Activated CD4-positive, alpha-beta memory T cell treated with anti-CD3 and anti-CD28 coated beads for 36 hours (primary cell): ENCODE measurements at regions not wholly inside any gene's neighbourhood (a gene's known extent, or its start where the extent isn't known, plus 50 kb on each side); places are given as distances from the start of the nearest gene placed in this dataset.
"Not testable (repeated sequence)": the region's sequence is repeated elsewhere in the genome, so short reads cannot be mapped to it uniquely, and the experiment has no call there.

Experiments used
- CTCF ChIA-PET: fragments of 350-600 bp; sonication (Branson Sonifier 250); formaldehyde crosslinking; loops from one replicate; lab custom pipeline; 2021; ENCODE audit warnings: antibody characterized with exemption, inconsistent platforms; lab: Charles Lee
- POLR2A ChIA-PET: fragments of 350-600 bp; sonication (Branson Sonifier 250); formaldehyde crosslinking; loops from one replicate; lab custom pipeline; 2021; ENCODE audit warnings: antibody characterized with exemption; lab: Charles Lee
- DNase-seq: peaks from one replicate; pipeline ENCODE4 v3.0.0-alpha.2; 2020
- H3K27ac Mint-ChIP-seq: one replicate; pipeline ENCODE4 v1.8.0; 2021; ENCODE audit warnings: mixed read lengths
- H3K27me3 Mint-ChIP-seq: one replicate; pipeline ENCODE4 v1.8.0; 2021; ENCODE audit warnings: mixed read lengths
- H3K36me3 Mint-ChIP-seq: one replicate; pipeline ENCODE4 v1.8.0; 2021; ENCODE audit warnings: mixed read lengths
- H3K4me1 Mint-ChIP-seq: one replicate; pipeline ENCODE4 v1.8.0; 2021; ENCODE audit warnings: low read depth, mixed read lengths
- H3K4me3 Mint-ChIP-seq: one replicate; pipeline ENCODE4 v1.8.0; 2021; ENCODE audit warnings: mild to moderate bottlenecking, mixed read lengths
- H3K9me3 Mint-ChIP-seq: one replicate; pipeline ENCODE4 v1.8.0; 2021; ENCODE audit warnings: mixed read lengths
- intact Hi-C: fragments of 100-400 bp; cut with micrococcal nuclease; formaldehyde crosslinking; loops from one replicate; pipeline ENCODE4 v1.15.1; 2023

DNA sequence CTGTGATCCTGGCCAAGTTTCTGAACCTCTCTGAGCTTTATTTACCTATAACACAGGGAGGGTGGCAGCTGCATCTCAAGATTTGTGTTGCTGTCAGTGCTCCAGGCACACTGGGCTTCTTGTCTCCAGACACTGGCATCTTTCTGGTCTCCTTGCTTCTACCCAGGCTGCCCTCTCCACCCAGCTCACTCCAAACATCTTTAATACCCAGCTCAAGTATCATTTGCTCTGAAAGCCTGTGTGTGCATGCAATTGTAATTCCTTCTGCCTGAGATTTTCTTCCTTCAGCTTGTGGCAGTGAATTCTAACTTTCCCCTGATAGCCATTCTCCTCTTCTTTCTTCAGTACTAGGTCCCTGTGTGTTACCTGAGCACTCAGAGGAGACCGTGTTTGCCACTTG lies 50.7 kb upstream of the USP7 start:
- no peak for DNase-seq
- Mint-ChIP-seq H3K27me3 (peaks cover 11% of the 10 kb centered on the region), H3K4me1 (no peaks in the 10 kb centered on the region), H3K36me3 (peaks cover 3% of the 10 kb centered on the region), H3K9me3 (peaks cover 6% of the 10 kb centered on the region), H3K4me3 (no peak overlapping the region), H3K27ac (no peak overlapping the region)
- CTCF ChIA-PET: no interaction called here
- POLR2A ChIA-PET: interaction anchor here (0.5 kb wide), 1 partner anchor 32 kb away, joined by 3 read pairs; no protein-coding TSS in a partner anchor
- intact Hi-C loops: no loop called here

DNA sequence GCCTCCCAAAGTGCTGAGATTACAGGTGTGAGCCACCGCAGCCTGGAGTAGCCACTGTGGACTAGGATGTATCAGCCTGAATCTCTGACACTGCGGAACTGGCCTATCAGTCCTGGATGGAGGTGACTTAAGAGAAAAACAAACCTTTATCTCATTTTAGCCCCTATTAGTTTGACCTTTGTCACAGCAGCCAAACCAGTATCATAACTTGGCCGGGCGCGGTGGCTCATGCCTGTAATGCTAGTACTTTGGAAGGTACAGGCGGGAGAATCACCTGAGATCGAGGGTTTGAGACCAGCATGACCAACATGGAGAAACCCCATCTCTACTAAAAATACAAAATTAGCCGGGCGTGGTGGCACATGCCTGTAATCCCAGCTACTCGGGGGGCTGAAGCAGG lies 51.8 kb upstream of the USP7 start:
- ChIA-PET POLR2A (no interaction called here), CTCF (no interaction called here)
- Mint-ChIP-seq H3K27ac (no peak overlapping the region), H3K36me3 (peaks cover 3% of the 10 kb centered on the region), H3K4me1 (no peaks in the 10 kb centered on the region), H3K4me3 (no peak overlapping the region), H3K27me3 (peaks cover 10% of the 10 kb centered on the region), H3K9me3 (peaks cover 6% of the 10 kb centered on the region)
- DNase-seq: no peak
- intact Hi-C loops: no loop called here

DNA sequence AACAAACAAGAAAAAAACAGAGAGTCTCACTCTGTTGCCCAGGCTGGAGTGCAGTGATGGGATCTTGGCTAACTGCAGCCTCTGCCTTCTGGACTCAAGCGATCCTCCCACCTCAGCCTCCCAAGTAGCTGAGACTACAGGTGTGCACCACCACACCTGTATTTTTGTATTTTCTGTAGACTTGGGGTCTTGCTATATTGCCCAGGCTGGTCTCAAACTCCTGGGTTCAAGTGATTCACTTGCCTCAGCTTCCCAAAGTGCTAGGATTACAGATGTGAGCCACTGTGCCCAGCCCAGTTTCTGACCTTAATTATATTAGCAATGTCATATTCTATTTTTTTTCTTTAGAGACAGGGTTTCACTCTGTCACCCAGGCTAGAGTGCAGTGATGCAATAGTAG lies 52.3 kb upstream of the USP7 start:
- DNase-seq, H3K27me3 Mint-ChIP-seq, H3K4me3 Mint-ChIP-seq, CTCF ChIA-PET, POLR2A ChIA-PET, intact Hi-C loops, H3K36me3 Mint-ChIP-seq, H3K9me3 Mint-ChIP-seq, H3K4me1 Mint-ChIP-seq, H3K27ac Mint-ChIP-seq: not testable (repeated sequence)

DNA sequence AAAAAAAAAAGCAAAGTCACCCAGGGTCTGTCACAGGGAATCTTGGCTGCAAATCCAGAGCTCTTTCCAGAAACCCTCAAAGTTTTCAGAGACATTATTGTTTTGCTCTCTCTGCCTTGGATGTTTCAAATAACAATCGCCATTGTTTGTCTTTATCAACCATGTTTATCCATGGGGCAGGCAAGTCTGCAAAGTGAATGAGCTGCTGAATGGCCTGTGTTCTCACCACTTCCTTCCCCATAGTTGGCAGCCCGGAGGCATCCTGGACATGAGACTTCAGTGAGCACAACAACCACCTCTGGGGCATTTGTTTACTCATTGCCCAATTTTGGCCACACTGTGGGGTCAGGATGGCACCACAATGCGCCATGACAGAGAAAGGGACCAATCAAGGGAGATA lies 53.1 kb upstream of the USP7 start:
- Mint-ChIP-seq H3K4me3 (no peak overlapping the region), H3K27me3 (peaks cover 8% of the 10 kb centered on the region), H3K36me3 (peaks cover 3% of the 10 kb centered on the region), H3K27ac (no peak overlapping the region), H3K9me3 (peaks cover 6% of the 10 kb centered on the region), H3K4me1 (no peaks in the 10 kb centered on the region)
- ChIA-PET POLR2A (interaction anchor here (0.6 kb wide), 1 partner anchor 38 kb away, joined by 3 read pairs; no protein-coding TSS in a partner anchor), CTCF (interaction anchor here (1.3 kb wide), 1 partner anchor 8 kb away, joined by 6 read pairs; no protein-coding TSS in a partner anchor)
- DNase-seq: no peak
- intact Hi-C loops: no loop called here

DNA sequence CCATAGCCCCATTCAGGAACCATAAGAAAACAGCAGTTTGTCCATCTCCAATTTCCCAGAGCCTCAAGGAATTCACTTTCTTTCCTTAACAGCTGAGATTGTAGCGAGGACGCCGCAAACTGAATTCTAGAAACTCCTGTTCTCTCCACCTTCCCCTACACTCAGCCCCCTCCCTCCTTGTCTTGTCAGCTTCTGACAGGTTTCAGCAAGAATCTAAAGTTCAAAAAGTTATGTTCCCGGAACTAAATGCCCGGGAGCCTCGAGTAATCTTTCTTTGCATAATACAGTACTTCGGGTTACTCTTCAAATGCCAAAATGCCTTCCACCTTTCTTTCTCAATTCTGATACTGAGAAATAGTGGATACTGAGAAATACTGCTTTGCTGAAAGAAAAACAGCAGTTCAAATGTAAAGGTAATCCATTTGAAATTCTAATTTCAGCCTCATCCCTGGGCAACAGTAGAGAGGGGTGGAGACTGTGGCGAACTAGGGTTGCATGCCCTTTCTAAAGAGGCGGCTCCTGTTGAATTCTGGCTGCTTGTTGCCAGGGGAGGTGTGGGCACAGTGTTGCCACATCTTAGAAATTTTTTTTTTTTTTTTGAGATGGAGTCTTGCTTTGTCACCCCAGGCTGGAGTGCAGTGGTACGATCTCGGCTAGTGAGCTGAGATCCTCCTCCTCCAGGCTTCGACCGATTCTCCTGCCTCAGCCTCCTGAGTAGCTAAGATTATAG lies 63.5 kb upstream of the USP7 start:
- CTCF ChIA-PET: no interaction called here
- no peaks in the 10 kb centered on the region for H3K9me3 Mint-ChIP-seq
- H3K36me3 Mint-ChIP-seq: no peaks in the 10 kb centered on the region
- H3K4me3 Mint-ChIP-seq: no peak overlapping the region
- no peaks in the 10 kb centered on the region for H3K4me1 Mint-ChIP-seq
- no peaks in the 10 kb centered on the region for H3K27me3 Mint-ChIP-seq
- POLR2A ChIA-PET: no interaction called here
- DNase-seq: no peak
- intact Hi-C loops: no loop called here
- H3K27ac Mint-ChIP-seq: no peak overlapping the region

DNA sequence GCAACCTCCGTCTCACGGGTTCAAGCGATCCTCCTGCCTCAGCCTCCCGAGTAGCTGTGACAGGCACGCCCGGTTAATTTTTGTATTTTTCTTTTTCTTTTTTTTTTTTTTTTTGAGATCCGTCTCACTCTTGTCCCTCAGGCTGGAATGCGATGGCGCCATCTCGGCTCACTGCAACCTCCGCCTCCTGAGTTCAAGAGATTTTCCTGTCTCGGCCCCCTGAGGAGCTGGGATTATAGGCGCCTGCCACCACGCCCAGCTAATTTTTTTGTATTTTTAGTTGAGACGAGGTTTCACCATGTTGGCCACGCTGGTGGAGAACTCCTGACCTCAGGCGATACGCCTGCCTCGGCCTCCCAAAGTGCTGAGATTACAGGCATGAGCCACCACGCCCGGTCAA lies 63.0 kb upstream of the HAPSTR1 start:
- POLR2A ChIA-PET, H3K9me3 Mint-ChIP-seq, H3K27ac Mint-ChIP-seq, H3K36me3 Mint-ChIP-seq, CTCF ChIA-PET, H3K27me3 Mint-ChIP-seq, H3K4me3 Mint-ChIP-seq, intact Hi-C loops, H3K4me1 Mint-ChIP-seq, DNase-seq: not testable (repeated sequence)

DNA sequence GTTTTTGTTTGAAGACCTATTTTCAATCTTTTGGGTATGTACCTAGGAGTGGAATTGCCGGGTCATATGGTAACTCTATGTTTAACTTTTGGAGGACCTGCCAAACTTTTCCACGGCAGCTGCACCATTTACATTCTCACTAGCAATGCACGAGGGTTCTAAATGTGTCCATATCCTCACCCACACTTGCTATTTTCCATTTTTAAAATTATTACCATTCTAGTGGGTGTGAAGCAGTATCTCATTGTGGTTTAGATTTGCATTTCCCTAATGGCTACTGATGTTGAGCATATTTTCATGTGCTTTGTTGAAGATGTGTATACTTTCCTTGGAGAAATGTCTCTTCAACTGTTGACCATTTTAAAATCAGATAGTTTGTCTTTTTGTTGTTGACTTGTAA lies 60.3 kb upstream of the HAPSTR1 start:
- no peak for DNase-seq
- no peaks in the 10 kb centered on the region for H3K27me3 Mint-ChIP-seq
- ChIA-PET POLR2A (no interaction called here), CTCF (interaction anchor here (1.0 kb wide), 1 partner anchor 95 kb away, joined by 4 read pairs; no protein-coding TSS in a partner anchor)
- H3K4me3 Mint-ChIP-seq: no peak overlapping the region
- no peak overlapping the region for H3K27ac Mint-ChIP-seq
- H3K4me1 Mint-ChIP-seq: no peaks in the 10 kb centered on the region
- H3K36me3 Mint-ChIP-seq: no peaks in the 10 kb centered on the region
- no peaks in the 10 kb centered on the region for H3K9me3 Mint-ChIP-seq
- intact Hi-C loops: no loop called here

DNA sequence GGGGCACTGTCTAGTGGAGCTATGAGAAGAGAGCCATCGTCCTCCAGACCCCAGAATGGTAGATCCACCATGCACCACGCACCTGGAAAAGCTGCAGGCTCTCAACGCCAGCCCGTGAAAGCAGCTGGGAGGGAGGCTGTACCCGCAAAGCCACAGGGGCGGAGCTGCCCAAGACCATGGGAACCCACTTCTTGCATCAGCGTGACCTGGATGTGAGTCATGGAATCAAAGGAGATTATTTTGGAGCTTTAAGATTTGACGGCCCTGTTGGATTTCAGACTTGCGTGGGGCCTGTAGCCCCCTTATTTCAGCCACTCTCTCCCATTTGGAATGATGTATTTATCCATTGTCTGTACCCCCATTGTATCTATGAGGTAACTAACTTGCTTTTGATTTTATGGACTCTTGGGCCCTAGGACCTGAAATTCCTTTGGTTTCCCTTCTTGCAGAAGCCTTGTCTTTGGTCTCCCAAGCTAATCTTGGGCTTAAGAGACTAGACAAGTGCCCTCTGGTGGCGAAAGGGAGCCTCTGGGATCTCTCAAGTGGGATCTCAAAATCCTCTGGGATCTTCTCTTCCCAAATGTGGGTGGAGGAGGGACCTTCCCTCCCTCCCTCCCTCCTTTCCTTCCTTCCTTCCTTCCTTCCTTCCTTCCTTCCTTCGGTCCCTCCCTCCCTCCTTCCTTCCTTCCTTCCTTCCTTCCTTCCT lies 58.2 kb upstream of the HAPSTR1 start:
- no peaks in the 10 kb centered on the region for H3K27me3 Mint-ChIP-seq
- no peaks in the 10 kb centered on the region for H3K9me3 Mint-ChIP-seq
- CTCF ChIA-PET: interaction anchor here (0.7 to 1.8 kb wide), 9 partner anchors 8 to 466 kb away, joined by 3 to 7 read pairs (median 3); no protein-coding TSS in a partner anchor
- intact Hi-C loops: no loop called here
- no peak overlapping the region for H3K4me3 Mint-ChIP-seq
- no peaks in the 10 kb centered on the region for H3K36me3 Mint-ChIP-seq
- POLR2A ChIA-PET: no interaction called here
- no peak for DNase-seq
- H3K4me1 Mint-ChIP-seq: no peaks in the 10 kb centered on the region
- no peak overlapping the region for H3K27ac Mint-ChIP-seq

DNA sequence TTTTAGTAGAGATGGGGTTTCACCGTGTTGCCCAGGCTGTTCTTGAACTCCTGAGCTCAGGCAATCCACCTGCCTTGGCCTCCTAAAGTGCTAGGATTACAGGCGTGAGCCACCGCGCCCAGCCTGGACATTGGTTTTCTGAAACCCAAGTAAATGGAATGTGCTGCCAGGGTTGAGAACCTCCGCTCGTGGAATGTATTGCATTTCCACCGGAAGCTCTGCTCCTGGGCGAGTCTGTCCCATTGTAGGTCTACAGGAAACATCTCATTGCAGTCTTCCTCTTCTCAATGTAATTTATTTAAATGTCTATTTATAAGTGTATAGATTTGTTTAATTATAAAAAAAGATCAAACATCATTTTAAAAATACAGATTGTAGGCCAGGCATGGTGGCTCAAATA lies 57.4 kb upstream of the HAPSTR1 start:
- no peak for DNase-seq
- H3K36me3 Mint-ChIP-seq: no peaks in the 10 kb centered on the region
- no peak overlapping the region for H3K27ac Mint-ChIP-seq
- no peaks in the 10 kb centered on the region for H3K27me3 Mint-ChIP-seq
- ChIA-PET POLR2A (no interaction called here), CTCF (interaction anchor here (1.0 to 1.8 kb wide), 6 partner anchors 13 to 106 kb away, joined by 3 to 7 read pairs (median 3); no protein-coding TSS in a partner anchor)
- H3K4me1 Mint-ChIP-seq: no peaks in the 10 kb centered on the region
- intact Hi-C loops: no loop called here
- no peak overlapping the region for H3K4me3 Mint-ChIP-seq
- H3K9me3 Mint-ChIP-seq: no peaks in the 10 kb centered on the region

DNA sequence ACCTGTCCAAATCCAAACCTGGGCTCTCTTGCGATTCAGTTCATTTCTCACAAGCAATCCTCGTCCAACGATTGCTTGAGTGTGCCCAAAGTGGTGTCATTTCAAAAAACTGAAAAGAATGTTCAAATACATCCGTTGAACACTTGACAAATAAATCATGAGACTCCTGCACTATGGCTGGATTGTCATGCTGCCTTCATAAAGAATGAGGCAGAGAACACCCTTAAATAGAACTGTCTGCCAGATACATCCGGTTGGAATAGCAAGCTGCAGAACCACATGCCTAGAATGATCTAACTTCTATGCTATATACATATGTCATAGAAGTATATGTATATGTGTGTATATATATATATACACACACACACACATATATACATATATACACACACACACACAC lies 55.4 kb upstream of the HAPSTR1 start:
- H3K27me3 Mint-ChIP-seq: no peaks in the 10 kb centered on the region
- no peak overlapping the region for H3K27ac Mint-ChIP-seq
- CTCF ChIA-PET: no interaction called here
- H3K36me3 Mint-ChIP-seq: no peaks in the 10 kb centered on the region
- no peaks in the 10 kb centered on the region for H3K4me1 Mint-ChIP-seq
- no peaks in the 10 kb centered on the region for H3K9me3 Mint-ChIP-seq
- intact Hi-C loops: no loop called here
- no peak for DNase-seq
- POLR2A ChIA-PET: no interaction called here
- no peak overlapping the region for H3K4me3 Mint-ChIP-seq

DNA sequence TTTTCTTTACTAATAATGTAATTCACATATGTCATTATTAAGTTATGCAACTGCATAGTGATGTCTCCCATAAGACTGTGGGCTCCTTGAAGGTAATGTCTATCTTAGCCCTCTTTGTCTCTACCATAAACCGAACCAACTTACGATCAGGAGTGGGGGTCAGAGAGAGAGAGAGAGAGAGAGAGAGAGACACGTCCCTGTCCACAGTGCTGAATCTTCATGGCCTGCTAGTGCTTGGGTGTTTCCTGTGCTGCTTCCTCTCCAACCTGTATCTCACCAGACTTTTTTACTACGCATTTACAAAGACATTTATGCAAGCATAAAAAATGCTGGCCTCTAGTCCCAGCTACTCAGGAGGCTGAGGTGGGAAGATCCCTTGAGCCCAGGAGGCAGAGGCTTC lies 52.2 kb upstream of the HAPSTR1 start:
- H3K4me3 Mint-ChIP-seq: no peak overlapping the region
- ChIA-PET CTCF (interaction anchor here (0.6 to 0.7 kb wide), 2 partner anchors 64 to 393 kb away, joined by 3 to 5 read pairs; no protein-coding TSS in a partner anchor), POLR2A (interaction anchor here (0.6 kb wide), 1 partner anchor 212 kb away, joined by 6 read pairs; no protein-coding TSS in a partner anchor)
- no peak for DNase-seq
- no peak overlapping the region for H3K27ac Mint-ChIP-seq
- H3K27me3 Mint-ChIP-seq: no peaks in the 10 kb centered on the region
- intact Hi-C loops: no loop called here
- H3K4me1 Mint-ChIP-seq: peaks cover 8% of the 10 kb centered on the region
- H3K36me3 Mint-ChIP-seq: no peaks in the 10 kb centered on the region
- peaks cover 2% of the 10 kb centered on the region for H3K9me3 Mint-ChIP-seq

DNA sequence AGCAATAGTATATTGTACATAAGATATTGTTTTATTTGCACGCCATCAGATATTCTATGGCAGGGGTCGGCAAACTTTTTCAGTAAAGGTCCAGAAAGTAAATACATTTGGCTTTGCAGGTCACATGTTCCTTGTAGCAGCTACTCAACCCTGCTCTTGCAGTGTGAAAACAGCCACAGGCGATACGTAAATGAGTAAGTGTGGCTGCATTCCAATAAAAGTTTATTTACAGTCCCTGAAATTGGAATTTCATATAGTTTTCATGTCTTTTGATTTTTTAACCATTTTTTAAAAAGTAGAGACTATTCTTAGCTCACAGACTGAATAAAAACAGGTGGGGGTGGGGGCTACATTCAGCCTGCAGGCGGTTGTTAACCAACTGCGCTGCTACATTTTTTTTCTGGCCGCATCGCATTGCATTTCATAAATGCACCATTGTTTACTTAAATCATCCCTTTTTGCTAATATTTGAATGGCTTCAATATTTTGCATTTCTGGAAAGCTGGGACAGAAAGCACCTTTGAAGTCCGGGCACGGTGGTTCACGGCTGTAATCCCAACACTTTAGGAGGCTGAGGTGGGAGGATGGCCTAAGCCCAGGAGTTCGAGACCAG lies 50.5 kb upstream of the HAPSTR1 start:
- Mint-ChIP-seq H3K9me3 (peaks cover 2% of the 10 kb centered on the region), H3K4me1 (peaks cover 9% of the 10 kb centered on the region), H3K27ac (no peak overlapping the region), H3K36me3 (no peaks in the 10 kb centered on the region), H3K27me3 (no peaks in the 10 kb centered on the region), H3K4me3 (no peak overlapping the region)
- DNase-seq: no peak
- ChIA-PET POLR2A (no interaction called here), CTCF (interaction anchor here (0.8 kb wide), 1 partner anchor 32 kb away, joined by 3 read pairs; no protein-coding TSS in a partner anchor)
- intact Hi-C loops: no loop called here
